Colonic mucosa (tissue), 4 donors: ENCODE measurements at regions not wholly inside any gene's neighbourhood (a gene's known extent, or its start where the extent isn't known, plus 50 kb on each side); places are given as distances from the start of the nearest gene placed in this dataset.

ENCODE experiments used
- DNase-seq: peaks from one replicate; pipeline ENCODE4 v3.0.0-alpha.2; 2020
- H3K27ac ChIP-seq: fragments of 200-600 bp; one replicate; pipeline ENCODE4 v1.8.0; 2021
- H3K27me3 ChIP-seq: fragments of 200-600 bp; one replicate; pipeline ENCODE4 v1.8.0; 2021
- H3K36me3 ChIP-seq: fragments of 200-600 bp; one replicate; pipeline ENCODE4 v1.8.0; 2021
- H3K4me1 ChIP-seq: fragments of 200-600 bp; one replicate; pipeline ENCODE4 v1.8.0; 2021; ENCODE audit warnings: mild to moderate bottlenecking
- H3K4me3 ChIP-seq: fragments of 200-600 bp; one replicate; pipeline ENCODE4 v1.8.0; 2021
- H3K9ac ChIP-seq, 2 donors: one replicate each; pipeline ENCODE4 v1.7.0; 2013; ENCODE audit warnings: control low read depth in 2 of 2, low read depth in 2 of 2, low read length in 2 of 2
- H3K9me3 ChIP-seq: fragments of 200-600 bp; one replicate; pipeline ENCODE4 v1.8.0; 2021
- CTCF ChIP-seq: fragments of 200-600 bp; IDR thresholded peaks from one replicate; pipeline ENCODE4 v1.8.0; 2022; ENCODE audit warnings: antibody characterized with exemption, mild to moderate bottlenecking
- intact Hi-C: fragments of 100-400 bp; cut with DNase I; formaldehyde crosslinking; loops from one replicate; pipeline ENCODE4 v1.14.1; 2022
- donor health status: healthy.
- donor health status: DM: no; HTN: no; CAD: no.
- donor health status: DM: no; HTN: no; CAD: no.

DNA sequence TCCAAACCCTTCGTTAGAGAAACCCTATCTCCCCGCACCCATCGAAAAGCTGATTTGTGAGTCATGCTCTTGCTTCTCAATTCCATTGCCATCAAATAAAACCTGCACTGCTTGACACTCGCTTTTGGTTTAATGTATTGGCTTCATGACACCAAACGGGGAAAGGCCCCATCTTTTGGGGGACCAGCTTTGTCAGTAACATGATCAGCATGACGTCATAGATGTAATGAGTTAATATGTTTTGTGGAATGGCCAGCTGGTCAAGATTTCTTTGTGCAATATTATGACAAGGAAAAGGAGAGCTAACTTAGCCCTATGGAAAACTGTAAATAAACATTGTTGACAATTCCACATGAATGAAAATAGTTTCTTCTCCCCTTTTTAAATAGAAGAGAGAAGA lies 1260.5 kb upstream of the CELF2 start:
- Histone ChIP-seq H3K36me3 (no peaks in the 10 kb centered on the region), H3K9me3 (no peaks in the 10 kb centered on the region), H3K9ac (no peak overlapping the region), H3K27me3 (no peaks in the 10 kb centered on the region), H3K4me1 (no peaks in the 10 kb centered on the region), H3K4me3 (no peak overlapping the region), H3K27ac (no peak overlapping the region)
- no peak for DNase-seq
- intact Hi-C loops = no loop called here
- TF ChIP-seq CTCF = no peak

- Histone ChIP-seq H3K4me3 (no peak overlapping the region), H3K27ac (no peak overlapping the region), H3K9me3 (no peaks in the 10 kb centered on the region), H3K4me1 (no peaks in the 10 kb centered on the region), H3K27me3 (no peaks in the 10 kb centered on the region), H3K9ac (no peak overlapping the region), H3K36me3 (no peaks in the 10 kb centered on the region)
- intact Hi-C loops = no loop called here
- DNase-seq = no peak
- no peak for TF ChIP-seq CTCF
Observed at GRCh38 chr10:9759596-9759995, 1258.1 kb upstream of the CELF2 start.

- no peak overlapping the region for H3K4me3 ChIP-seq
Observed at GRCh38 chr10:9762966-9763656, 1254.6 kb upstream of the CELF2 start.

GRCh38 chr10:9766762-9767161 lies 1250.9 kb upstream of the CELF2 start:
- Histone ChIP-seq H3K36me3 (no peaks in the 10 kb centered on the region), H3K27ac (no peak overlapping the region), H3K9me3 (no peaks in the 10 kb centered on the region), H3K27me3 (no peaks in the 10 kb centered on the region), H3K9ac (no peak overlapping the region), H3K4me3 (no peak overlapping the region), H3K4me1 (no peaks in the 10 kb centered on the region)
- TF ChIP-seq CTCF = no peak
- intact Hi-C loops = no loop called here
- DNase-seq = no peak

More at GRCh38 chr10:9762966-9763656, 1254.6 kb upstream of the CELF2 start:
- Histone ChIP-seq H3K9ac (no peak overlapping the region), H3K4me1 (no peaks in the 10 kb centered on the region), H3K27me3 (no peaks in the 10 kb centered on the region), H3K27ac (no peak overlapping the region), H3K36me3 (no peaks in the 10 kb centered on the region), H3K9me3 (no peaks in the 10 kb centered on the region)
- TF ChIP-seq CTCF = no peak
- no peak for DNase-seq
- intact Hi-C loops = no loop called here

DNA sequence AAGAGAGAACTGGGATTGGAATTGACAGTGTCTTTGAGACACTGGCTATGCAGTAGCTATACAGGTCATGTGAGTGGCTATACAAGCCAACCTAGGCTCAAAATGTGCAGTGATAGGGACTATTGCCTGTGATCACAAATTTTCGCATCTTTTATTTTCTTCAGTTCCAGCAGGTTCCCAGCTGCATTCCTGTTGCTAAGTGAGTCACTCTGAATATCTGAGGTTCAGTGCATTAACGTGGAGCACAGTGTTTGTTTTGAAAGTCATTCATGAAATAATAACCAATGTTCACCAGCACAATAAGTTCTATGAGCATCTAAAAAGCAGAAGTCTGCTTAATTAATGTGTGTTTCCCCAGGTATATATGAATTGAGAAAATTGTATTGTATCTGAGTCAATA lies 1236.0 kb upstream of the CELF2 start:
- H3K27me3 ChIP-seq = no peaks in the 10 kb centered on the region
- H3K9ac ChIP-seq = no peak overlapping the region
- DNase-seq = no peak
- no peak overlapping the region for H3K4me3 ChIP-seq
- H3K4me1 ChIP-seq = no peaks in the 10 kb centered on the region
- no peaks in the 10 kb centered on the region for H3K9me3 ChIP-seq
- intact Hi-C loops = no loop called here
- no peak for TF ChIP-seq CTCF
- no peak overlapping the region for H3K27ac ChIP-seq
- no peaks in the 10 kb centered on the region for H3K36me3 ChIP-seq
